Body of pancreas (tissue), 4 donors: ENCODE measurements at regions not wholly inside any gene's neighbourhood (a gene's known extent, or its start where the extent isn't known, plus 50 kb on each side); places are given as distances from the start of the nearest gene placed in this dataset.

Experiments used
- CTCF ChIP-seq, 7 experiments: fragments of 450-650 bp in 4 of 7; fragments of 200-600 bp in 3 of 7; sonication (generic) in 3 of 7; IDR thresholded peaks; one replicate each; pipeline ENCODE4 v1.5.1; 2016 to 2019; ENCODE audit warnings: antibody characterized with exemption in 7 of 7
- POLR2A ChIP-seq, 3 donors: fragments of 450-650 bp; IDR thresholded peaks; one replicate each; pipeline ENCODE4 v1.6.1; 2016; ENCODE audit warnings: antibody characterized with exemption in 3 of 3, mild to moderate bottlenecking in 2 of 3

- no peak for TF ChIP-seq POLR2A (IDR thresholded peaks at IDR 0.05)
- TF ChIP-seq CTCF (IDR thresholded peaks at IDR 0.05) = no peak
These were observed 485.3 kb upstream of the BTBD3 start for GRCh38 chr20:11432407-11432806.
